ENCODE measurements at regions not wholly inside any gene's neighbourhood (a gene's known extent, or its start where the extent isn't known, plus 50 kb on each side); places are given as distances from the start of the nearest gene placed in this dataset.
"Not testable (repeated sequence)": the region's sequence is repeated elsewhere in the genome, so short reads cannot be mapped to it uniquely, and the experiment has no call there.

DNA sequence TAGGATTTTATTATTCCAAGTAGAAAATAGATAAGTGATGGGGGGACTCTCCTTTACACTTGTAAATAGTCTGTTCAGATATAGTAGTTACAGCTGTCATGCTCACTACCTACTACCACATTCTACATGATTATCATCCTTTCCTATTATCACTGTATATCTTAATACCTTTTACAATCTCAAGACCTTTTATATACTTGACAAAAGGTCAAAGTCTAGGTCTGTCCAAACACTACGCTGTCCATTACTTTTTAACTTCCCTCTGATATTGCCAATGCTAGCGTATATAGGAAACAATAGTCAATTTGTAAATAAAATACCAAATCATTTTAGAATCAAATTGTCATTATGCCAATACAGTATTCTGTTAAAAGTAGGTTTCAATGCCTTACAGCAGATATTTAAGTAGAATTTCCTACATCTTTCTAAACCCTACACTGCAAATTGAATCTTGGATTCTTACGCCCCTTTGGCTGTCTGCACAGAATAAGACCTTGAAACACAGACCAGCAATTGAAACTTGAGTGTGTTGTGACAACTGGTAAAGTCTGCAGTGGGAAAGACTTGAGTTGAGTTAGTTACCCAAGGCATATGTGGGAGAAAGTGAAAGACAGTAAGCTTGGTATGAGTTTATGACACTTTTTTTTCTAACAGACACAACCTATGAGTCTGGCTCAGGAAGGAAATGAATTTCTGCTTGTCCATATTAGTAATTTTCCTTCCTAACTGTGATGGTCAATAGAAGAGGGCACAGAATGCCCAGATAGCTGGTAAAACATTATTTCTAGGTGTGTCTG, 827.6 kb upstream of the ACO1 start (continued):
- TF ChIP-seq SP1 (IDR thresholded peaks at IDR 0.05; ENCODE audit: low read depth, low read length) (no peak), TAF1 (IDR thresholded peaks at IDR 0.05; ENCODE audit: low read depth, low read length) (no peak), BACH1 (IDR thresholded peaks at IDR 0.05; ENCODE audit: low read length) (no peak), TBP (IDR thresholded peaks at IDR 0.05; ENCODE audit: low read depth, low read length) (no peak)
- TF ChIP-seq, protein P1, sequence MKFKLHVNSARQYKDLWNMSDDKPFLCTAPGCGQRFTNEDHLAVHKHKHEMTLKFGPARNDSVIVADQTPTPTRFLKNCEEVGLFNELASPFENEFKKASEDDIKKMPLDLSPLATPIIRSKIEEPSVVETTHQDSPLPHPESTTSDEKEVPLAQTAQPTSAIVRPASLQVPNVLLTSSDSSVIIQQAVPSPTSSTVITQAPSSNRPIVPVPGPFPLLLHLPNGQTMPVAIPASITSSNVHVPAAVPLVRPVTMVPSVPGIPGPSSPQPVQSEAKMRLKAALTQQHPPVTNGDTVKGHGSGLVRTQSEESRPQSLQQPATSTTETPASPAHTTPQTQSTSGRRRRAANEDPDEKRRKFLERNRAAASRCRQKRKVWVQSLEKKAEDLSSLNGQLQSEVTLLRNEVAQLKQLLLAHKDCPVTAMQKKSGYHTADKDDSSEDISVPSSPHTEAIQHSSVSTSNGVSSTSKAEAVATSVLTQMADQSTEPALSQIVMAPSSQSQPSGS (IDR thresholded peaks at IDR 0.05; ENCODE audit: low read length), result no peak

DNA sequence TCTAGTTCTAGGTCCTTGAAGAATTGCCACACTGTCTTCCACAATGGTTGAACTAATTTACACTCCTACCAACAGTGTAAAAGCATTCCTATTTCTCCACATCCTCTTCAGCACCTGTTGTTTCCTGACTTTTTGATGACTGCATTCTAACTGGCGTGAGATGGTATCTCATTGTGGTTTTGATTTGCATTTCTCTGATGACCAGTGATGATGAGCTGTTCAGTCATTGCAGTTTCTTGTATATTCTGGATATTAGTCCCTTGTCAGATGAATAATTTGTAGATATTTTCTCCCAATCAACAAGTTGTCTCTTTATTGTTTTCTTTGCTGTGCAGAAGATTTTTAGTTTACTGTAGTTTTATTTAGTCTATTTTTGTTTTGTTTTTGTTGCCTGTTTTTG, 812.3 kb upstream of the ACO1 start:
- H3K4ac ChIP-seq (replicated peaks; ENCODE audit: insufficient read length, low read depth, low read length); H3K56ac ChIP-seq (replicated peaks; ENCODE audit: insufficient read length, low read depth, low read length); H3K4me3 ChIP-seq (ENCODE audit: extremely low read depth in 1 of 4, insufficient read depth in 2 of 4, low read depth in 3 of 4, low read length in 4 of 4); H3K9ac ChIP-seq (replicated peaks in 1 of 4; ENCODE audit: extremely low read depth in 1 of 4, low read depth in 3 of 4, low read length in 3 of 4); H3K27me3 ChIP-seq (replicated peaks in 1 of 4; ENCODE audit: control insufficient read depth in 3 of 4, extremely low read depth in 1 of 4, insufficient read depth in 3 of 4, low read length in 3 of 4); H3K23me2 ChIP-seq (ENCODE audit: low read depth, low read length); H4K91ac ChIP-seq (replicated peaks; ENCODE audit: insufficient read length, low read length); H2BK120ac ChIP-seq (replicated peaks; ENCODE audit: low read depth, low read length); H3K23ac ChIP-seq (ENCODE audit: insufficient read length); H3K4me1 ChIP-seq (replicated peaks in 1 of 4; ENCODE audit: control insufficient read depth in 3 of 4, insufficient read depth in 4 of 4, low read length in 3 of 4); H3K27ac ChIP-seq (ENCODE audit: low read depth, low read length); H2BK12ac ChIP-seq (ENCODE audit: low read depth, low read length); POLR2A ChIA-PET (ENCODE audit: partially characterized antibody); H3K79me2 ChIP-seq (ENCODE audit: control insufficient read depth in 1 of 2, insufficient read depth in 2 of 2, low read length in 2 of 2); H3K36me3 ChIP-seq (ENCODE audit: control insufficient read depth in 2 of 4, insufficient read depth in 4 of 4, low read length in 3 of 4); H3K79me1 ChIP-seq (ENCODE audit: low read depth, low read length); H2BK20ac ChIP-seq (ENCODE audit: low read length); H4K5ac ChIP-seq (ENCODE audit: insufficient read length, low read depth, low read length); H2AFZ ChIP-seq (ENCODE audit: low read length); H3K4me2 ChIP-seq (ENCODE audit: insufficient read depth in 1 of 2, low read depth in 2 of 2, low read length in 2 of 2); H3K14ac ChIP-seq (ENCODE audit: insufficient read length); H3K9me3 ChIP-seq (ENCODE audit: insufficient read depth in 2 of 2, low read depth in 1 of 2, low read length in 1 of 2); H3K18ac ChIP-seq (ENCODE audit: extremely low read depth, low read length); CTCF ChIA-PET (ENCODE audit: partially characterized antibody); H2BK5ac ChIP-seq (ENCODE audit: low read depth, low read length); H4K20me1 ChIP-seq (replicated peaks in 1 of 2; ENCODE audit: control insufficient read depth in 1 of 2, insufficient read depth in 2 of 2, low read length in 2 of 2); H4K8ac ChIP-seq (ENCODE audit: extremely low read depth, insufficient read depth, low read length); H2BK15ac ChIP-seq (ENCODE audit: low read length); H2AK5ac ChIP-seq (ENCODE audit: low read depth, low read length); DNase-seq (ENCODE audit: low read depth in 1 of 2, low spot score in 2 of 2); FAIRE-seq: not testable (repeated sequence)
- WGBS, 2 experiments (ENCODE audit: extremely low coverage in 1 of 2, insufficient coverage in 1 of 2, insufficient read length in 1 of 2, insufficient replicate concordance in 2 of 2, low coverage in 1 of 2, low lambda C conversion rate in 2 of 2, missing lambda C conversion rate in 1 of 2), result 93% methylated on average over 1 of the region's 1 CpG; no CpG with 5 or more reads in 1 of the 2 experiments
